ENCODE measurements at regions not wholly inside any gene's neighbourhood (a gene's known extent, or its start where the extent isn't known, plus 50 kb on each side); places are given as distances from the start of the nearest gene placed in this dataset.

DNA sequence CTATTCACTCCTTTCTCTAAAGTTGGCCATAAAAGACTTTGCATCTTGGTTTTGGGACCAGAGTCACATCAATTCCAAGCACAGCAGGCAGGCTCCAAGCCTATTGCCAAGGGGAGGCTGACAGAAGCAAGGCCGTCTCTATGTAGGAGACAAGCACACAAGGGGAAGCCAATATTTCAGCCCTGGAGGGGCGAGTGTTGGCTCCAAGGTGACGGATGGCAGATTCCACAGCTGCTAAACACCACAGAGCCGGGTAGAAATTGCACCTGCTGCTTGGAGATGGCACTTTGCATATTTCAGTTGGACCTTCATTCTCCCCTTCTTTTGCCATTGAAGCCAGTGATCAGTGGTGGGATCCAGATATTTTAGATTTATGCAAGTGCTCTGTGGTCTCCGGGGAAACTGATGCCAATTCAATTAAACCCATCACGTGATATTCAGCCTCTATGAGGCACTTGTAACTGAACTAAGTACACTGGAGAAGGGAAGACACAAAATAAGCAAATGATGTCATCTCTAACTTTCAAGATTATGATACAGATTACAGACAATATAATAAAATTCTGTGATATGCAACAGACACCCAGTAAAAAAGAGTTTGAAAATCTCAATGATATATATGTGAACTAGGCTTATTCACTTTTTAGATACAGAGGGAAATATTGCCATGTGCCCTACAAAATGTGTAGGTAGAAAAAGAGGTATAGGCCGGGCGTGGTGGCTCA, 102.8 kb upstream of the GREM2 start:
- H3K27ac ChIP-seq (ENCODE audit: low read length, poor library complexity, severe bottlenecking) = no peak overlapping the region
- H4K8ac ChIP-seq (ENCODE audit: low read length) = no peak overlapping the region
- no peak overlapping the region for H3K23ac ChIP-seq (ENCODE audit: low read length in 2 of 2)
- H3K27me3 ChIP-seq (ENCODE audit: control insufficient read depth in 1 of 2, insufficient read depth in 1 of 2, low read length in 2 of 2) = no peaks in the 10 kb centered on the region
- DNase-seq = no peak
- H3K4me2 ChIP-seq (ENCODE audit: low read length, poor library complexity, severe bottlenecking) = no peak overlapping the region
- no peak overlapping the region for H2BK5ac ChIP-seq (ENCODE audit: low read depth, low read length, poor library complexity, severe bottlenecking)
- WGBS = 80% methylated on average over 6 of the region's 8 CpGs
- no peak overlapping the region for H3K14ac ChIP-seq (ENCODE audit: low read length in 2 of 2)
- no peak overlapping the region for H2BK15ac ChIP-seq (ENCODE audit: low read depth, poor library complexity, severe bottlenecking)
- H3K79me1 ChIP-seq (replicated peaks; ENCODE audit: low read length, poor library complexity, severe bottlenecking) = no peaks in the 10 kb centered on the region
- H2AK5ac ChIP-seq (ENCODE audit: low read length, severe bottlenecking) = no peak overlapping the region
- H3K9ac ChIP-seq (ENCODE audit: low read length) = no peak overlapping the region
- H2BK120ac ChIP-seq (ENCODE audit: low read depth, low read length) = no peak overlapping the region
- H3K9me3 ChIP-seq (ENCODE audit: control insufficient read depth, low read length) = no peaks in the 10 kb centered on the region
- no peak overlapping the region for H3K18ac ChIP-seq (ENCODE audit: low read depth in 1 of 2, low read length in 2 of 2)
- H3K4me3 ChIP-seq (ENCODE audit: insufficient read depth in 1 of 2, low read depth in 1 of 2, low read length in 2 of 2) = no peak overlapping the region
- H4K91ac ChIP-seq (ENCODE audit: low read length) = no peak overlapping the region
- no peaks in the 10 kb centered on the region for H3K4me1 ChIP-seq (ENCODE audit: control insufficient read depth, insufficient read depth, low read depth, low read length)
- no peak overlapping the region for H2AFZ ChIP-seq (ENCODE audit: low read depth, low read length)
- H3K36me3 ChIP-seq (ENCODE audit: control insufficient read depth in 1 of 2, insufficient read depth in 2 of 2, low read depth in 1 of 2, low read length in 2 of 2) = no peaks in the 10 kb centered on the region
- H3K4ac ChIP-seq (ENCODE audit: low read depth in 1 of 2, low read length in 2 of 2) = no peak overlapping the region
- H2BK12ac ChIP-seq (ENCODE audit: low read length in 2 of 2) = no peak overlapping the region

DNA sequence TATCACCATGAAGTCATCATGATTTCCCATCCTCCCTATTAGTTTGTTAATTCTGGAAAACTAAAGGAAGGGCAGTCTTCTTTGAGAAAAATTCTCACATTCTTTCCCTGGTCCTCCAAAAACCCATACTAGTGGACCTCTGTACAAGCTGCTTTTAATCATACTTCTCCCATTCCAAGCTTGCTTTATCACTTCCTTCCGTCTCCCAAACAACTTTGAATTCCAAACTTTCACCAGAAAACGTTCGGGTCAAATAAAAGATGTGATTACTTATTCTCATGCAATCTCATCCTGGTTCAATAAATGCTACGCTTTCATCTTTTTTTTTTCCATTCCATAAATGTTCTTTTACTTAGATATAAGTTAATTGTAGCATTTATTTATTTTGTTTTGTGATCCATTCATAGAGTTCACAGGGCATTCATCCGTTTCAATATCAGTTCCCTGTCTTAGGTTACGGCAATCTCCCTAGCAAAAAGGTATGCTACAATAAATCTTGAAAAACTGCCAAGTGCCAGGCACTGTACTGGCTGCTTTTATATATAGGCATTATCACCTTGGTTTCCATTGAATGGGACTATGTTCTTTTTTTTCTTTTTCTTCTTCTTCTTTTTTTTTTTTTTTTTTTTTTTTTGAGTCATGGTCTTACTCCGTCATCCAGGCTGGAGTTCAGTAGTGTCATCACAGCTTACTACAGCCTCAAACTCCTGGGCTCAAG, 100.2 kb upstream of the GREM2 start:
- Histone ChIP-seq H2BK120ac (ENCODE audit: low read depth, low read length) (no peak overlapping the region), H2AFZ (ENCODE audit: low read depth, low read length) (no peak overlapping the region), H3K9me3 (ENCODE audit: control insufficient read depth, low read length) (no peaks in the 10 kb centered on the region), H4K91ac (ENCODE audit: low read length) (no peak overlapping the region), H2BK15ac (ENCODE audit: low read depth, poor library complexity, severe bottlenecking) (no peak overlapping the region), H3K14ac (ENCODE audit: low read length in 2 of 2) (no peak overlapping the region), H3K4ac (ENCODE audit: low read depth in 1 of 2, low read length in 2 of 2) (no peak overlapping the region), H3K23ac (ENCODE audit: low read length in 2 of 2) (no peak overlapping the region), H3K4me3 (ENCODE audit: insufficient read depth in 1 of 2, low read depth in 1 of 2, low read length in 2 of 2) (no peak overlapping the region), H3K18ac (ENCODE audit: low read depth in 1 of 2, low read length in 2 of 2) (no peak overlapping the region), H3K4me1 (ENCODE audit: control insufficient read depth, insufficient read depth, low read depth, low read length) (no peaks in the 10 kb centered on the region), H3K79me1 (replicated peaks; ENCODE audit: low read length, poor library complexity, severe bottlenecking) (no peaks in the 10 kb centered on the region), H3K9ac (ENCODE audit: low read length) (peak overlapping the region; percentile 34), H4K8ac (ENCODE audit: low read length) (no peak overlapping the region), H3K4me2 (ENCODE audit: low read length, poor library complexity, severe bottlenecking) (no peak overlapping the region), H2BK5ac (ENCODE audit: low read depth, low read length, poor library complexity, severe bottlenecking) (no peak overlapping the region), H3K36me3 (ENCODE audit: control insufficient read depth in 1 of 2, insufficient read depth in 2 of 2, low read depth in 1 of 2, low read length in 2 of 2) (no peaks in the 10 kb centered on the region), H3K27ac (ENCODE audit: low read length, poor library complexity, severe bottlenecking) (no peak overlapping the region), H2BK12ac (ENCODE audit: low read length in 2 of 2) (no peak overlapping the region), H3K27me3 (ENCODE audit: control insufficient read depth in 1 of 2, insufficient read depth in 1 of 2, low read length in 2 of 2) (peaks cover 0 to 4% of the 10 kb centered on the region in 2 experiments), H2AK5ac (ENCODE audit: low read length, severe bottlenecking) (no peak overlapping the region)
- DNase-seq = no peak
- WGBS = 76% methylated on average over 5 of the region's 7 CpGs

DNA sequence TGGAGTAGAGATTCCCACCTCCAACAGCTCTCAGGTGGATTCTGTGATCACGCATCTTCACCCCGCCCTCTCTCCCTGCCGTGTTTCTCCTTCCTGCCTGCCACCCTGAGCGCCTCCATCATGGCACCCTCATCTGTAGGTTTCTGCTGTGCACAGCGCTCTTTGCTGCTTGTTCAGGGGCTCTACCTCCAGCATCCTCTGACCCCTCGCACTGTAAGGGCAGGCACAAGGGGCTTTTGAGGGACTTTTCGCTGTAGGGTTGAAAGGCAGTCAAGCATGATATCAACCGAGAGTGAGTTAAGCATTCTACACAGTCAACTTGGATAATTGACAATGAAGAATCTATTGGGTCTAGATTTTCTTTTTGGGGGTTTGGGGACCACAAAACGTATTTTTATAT, 99.1 kb upstream of the GREM2 start:
- Histone ChIP-seq H3K9me3 (ENCODE audit: control insufficient read depth, low read length) (no peaks in the 10 kb centered on the region), H2BK15ac (ENCODE audit: low read depth, poor library complexity, severe bottlenecking) (no peak overlapping the region), H2AFZ (ENCODE audit: low read depth, low read length) (no peak overlapping the region), H3K18ac (ENCODE audit: low read depth in 1 of 2, low read length in 2 of 2) (no peak overlapping the region), H3K4ac (ENCODE audit: low read depth in 1 of 2, low read length in 2 of 2) (no peak overlapping the region), H3K36me3 (ENCODE audit: control insufficient read depth in 1 of 2, insufficient read depth in 2 of 2, low read depth in 1 of 2, low read length in 2 of 2) (no peaks in the 10 kb centered on the region), H4K91ac (ENCODE audit: low read length) (no peak overlapping the region), H3K4me3 (ENCODE audit: insufficient read depth in 1 of 2, low read depth in 1 of 2, low read length in 2 of 2) (no peak overlapping the region), H3K14ac (ENCODE audit: low read length in 2 of 2) (peak overlapping the region in 1 of 2 experiments; percentile 88), H2BK5ac (ENCODE audit: low read depth, low read length, poor library complexity, severe bottlenecking) (no peak overlapping the region), H4K8ac (ENCODE audit: low read length) (no peak overlapping the region), H2BK12ac (ENCODE audit: low read length in 2 of 2) (no peak overlapping the region), H3K79me1 (replicated peaks; ENCODE audit: low read length, poor library complexity, severe bottlenecking) (no peaks in the 10 kb centered on the region), H3K23ac (ENCODE audit: low read length in 2 of 2) (no peak overlapping the region), H3K4me1 (ENCODE audit: control insufficient read depth, insufficient read depth, low read depth, low read length) (no peaks in the 10 kb centered on the region), H3K27ac (ENCODE audit: low read length, poor library complexity, severe bottlenecking) (no peak overlapping the region), H3K4me2 (ENCODE audit: low read length, poor library complexity, severe bottlenecking) (no peak overlapping the region), H3K9ac (ENCODE audit: low read length) (no peak overlapping the region), H2AK5ac (ENCODE audit: low read length, severe bottlenecking) (no peak overlapping the region), H2BK120ac (ENCODE audit: low read depth, low read length) (no peak overlapping the region), H3K27me3 (ENCODE audit: control insufficient read depth in 1 of 2, insufficient read depth in 1 of 2, low read length in 2 of 2) (peaks cover 0 to 4% of the 10 kb centered on the region in 2 experiments)
- 85% methylated on average over 9 of the region's 9 CpGs for WGBS
- no peak for DNase-seq

DNA sequence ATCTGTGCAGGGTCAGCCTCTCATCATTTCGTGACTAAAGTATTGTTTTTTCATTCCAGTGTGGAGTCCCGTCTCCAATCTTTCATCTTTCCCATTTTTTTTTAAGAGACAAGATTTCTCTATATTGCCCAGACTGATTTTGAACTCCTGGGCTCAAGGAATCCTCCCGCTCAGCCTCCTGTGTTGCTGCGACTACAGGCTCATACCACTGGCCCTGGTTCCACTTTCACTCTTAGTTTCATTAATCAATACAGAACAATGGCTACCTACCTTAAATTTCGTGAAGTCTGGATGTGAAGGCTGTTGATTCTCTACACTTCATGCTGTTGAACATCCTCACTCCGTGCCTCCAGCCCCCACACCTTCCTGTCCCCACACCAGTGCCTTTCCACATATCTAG, 97.7 kb upstream of the GREM2 start:
- Histone ChIP-seq H2BK120ac (ENCODE audit: low read depth, low read length) (no peak overlapping the region), H3K27ac (ENCODE audit: low read length, poor library complexity, severe bottlenecking) (no peak overlapping the region), H3K14ac (ENCODE audit: low read length in 2 of 2) (no peak overlapping the region), H3K4me3 (ENCODE audit: insufficient read depth in 1 of 2, low read depth in 1 of 2, low read length in 2 of 2) (no peak overlapping the region), H4K91ac (ENCODE audit: low read length) (no peak overlapping the region), H3K36me3 (ENCODE audit: control insufficient read depth in 1 of 2, insufficient read depth in 2 of 2, low read depth in 1 of 2, low read length in 2 of 2) (no peaks in the 10 kb centered on the region), H3K4me2 (ENCODE audit: low read length, poor library complexity, severe bottlenecking) (no peak overlapping the region), H2BK12ac (ENCODE audit: low read length in 2 of 2) (no peak overlapping the region), H2AFZ (ENCODE audit: low read depth, low read length) (no peak overlapping the region), H3K9ac (ENCODE audit: low read length) (no peak overlapping the region), H3K18ac (ENCODE audit: low read depth in 1 of 2, low read length in 2 of 2) (no peak overlapping the region), H3K4me1 (ENCODE audit: control insufficient read depth, insufficient read depth, low read depth, low read length) (no peaks in the 10 kb centered on the region), H3K4ac (ENCODE audit: low read depth in 1 of 2, low read length in 2 of 2) (no peak overlapping the region), H2AK5ac (ENCODE audit: low read length, severe bottlenecking) (no peak overlapping the region), H2BK15ac (ENCODE audit: low read depth, poor library complexity, severe bottlenecking) (no peak overlapping the region), H2BK5ac (ENCODE audit: low read depth, low read length, poor library complexity, severe bottlenecking) (no peak overlapping the region), H3K79me1 (replicated peaks; ENCODE audit: low read length, poor library complexity, severe bottlenecking) (no peaks in the 10 kb centered on the region), H4K8ac (ENCODE audit: low read length) (no peak overlapping the region), H3K23ac (ENCODE audit: low read length in 2 of 2) (no peak overlapping the region), H3K9me3 (ENCODE audit: control insufficient read depth, low read length) (no peaks in the 10 kb centered on the region), H3K27me3 (ENCODE audit: control insufficient read depth in 1 of 2, insufficient read depth in 1 of 2, low read length in 2 of 2) (peaks cover 0 to 4% of the 10 kb centered on the region in 2 experiments)
- 76% methylated on average over 6 of the region's 6 CpGs for WGBS
- no peak for DNase-seq
